GM12892 (cell line): ENCODE measurements at regions not wholly inside any gene's neighbourhood (a gene's known extent, or its start where the extent isn't known, plus 50 kb on each side); places are given as distances from the start of the nearest gene placed in this dataset.

Experiments used
- POLR2A ChIP-seq: IDR thresholded peaks from 2 replicates; pipeline ENCODE4 v1.6.1; 2011; ENCODE audit warnings: low read depth, low read length, control low read depth
- POLR2AphosphoS5 ChIP-seq: IDR thresholded peaks from 2 replicates; pipeline ENCODE4 v1.6.1; 2011; ENCODE audit warnings: low read depth, low read length, control low read depth

DNA sequence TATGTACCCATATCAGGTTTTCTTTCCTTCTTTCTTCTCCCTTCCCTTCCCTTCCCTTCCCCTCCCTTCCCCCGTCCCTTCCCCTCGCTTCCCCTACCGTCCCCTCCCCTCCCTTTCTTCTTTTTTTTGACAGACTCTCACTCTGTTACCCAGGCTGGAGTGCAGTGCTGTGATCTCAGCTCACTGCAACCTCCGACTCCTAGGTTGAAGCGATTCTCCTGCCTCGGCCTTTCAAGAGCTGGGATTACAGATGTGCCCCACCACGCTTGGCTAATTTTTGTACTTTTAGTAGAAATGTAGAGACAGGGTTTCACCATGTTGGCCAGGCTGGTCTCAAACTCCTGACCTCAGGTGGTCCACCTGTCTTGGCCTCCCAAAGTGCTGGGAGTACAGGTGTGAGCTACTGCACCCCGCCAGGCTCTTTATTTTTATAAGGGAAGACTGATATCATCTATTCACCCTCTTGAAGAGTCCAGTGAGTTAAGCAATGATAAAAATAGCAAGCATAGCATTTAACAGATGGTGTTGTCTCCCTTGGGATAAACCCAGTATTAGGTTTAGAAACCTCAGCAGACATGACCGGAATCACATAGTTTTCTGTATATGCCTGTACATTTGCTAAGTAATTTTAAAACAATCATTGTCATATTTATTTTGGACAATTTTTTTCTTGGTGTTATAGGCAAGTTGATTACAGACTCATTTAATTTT lies 888.4 kb downstream of the TRIB2 start:
- no peak for TF ChIP-seq POLR2A
- TF ChIP-seq POLR2AphosphoS5, result no peak
